ENCODE measurements at regions not wholly inside any gene's neighbourhood (a gene's known extent, or its start where the extent isn't known, plus 50 kb on each side); places are given as distances from the start of the nearest gene placed in this dataset.

GRCh38 chr14:30484976-30485375 is 74.0 kb upstream of the G2E3 start:
- TF ChIP-seq, protein P1, sequence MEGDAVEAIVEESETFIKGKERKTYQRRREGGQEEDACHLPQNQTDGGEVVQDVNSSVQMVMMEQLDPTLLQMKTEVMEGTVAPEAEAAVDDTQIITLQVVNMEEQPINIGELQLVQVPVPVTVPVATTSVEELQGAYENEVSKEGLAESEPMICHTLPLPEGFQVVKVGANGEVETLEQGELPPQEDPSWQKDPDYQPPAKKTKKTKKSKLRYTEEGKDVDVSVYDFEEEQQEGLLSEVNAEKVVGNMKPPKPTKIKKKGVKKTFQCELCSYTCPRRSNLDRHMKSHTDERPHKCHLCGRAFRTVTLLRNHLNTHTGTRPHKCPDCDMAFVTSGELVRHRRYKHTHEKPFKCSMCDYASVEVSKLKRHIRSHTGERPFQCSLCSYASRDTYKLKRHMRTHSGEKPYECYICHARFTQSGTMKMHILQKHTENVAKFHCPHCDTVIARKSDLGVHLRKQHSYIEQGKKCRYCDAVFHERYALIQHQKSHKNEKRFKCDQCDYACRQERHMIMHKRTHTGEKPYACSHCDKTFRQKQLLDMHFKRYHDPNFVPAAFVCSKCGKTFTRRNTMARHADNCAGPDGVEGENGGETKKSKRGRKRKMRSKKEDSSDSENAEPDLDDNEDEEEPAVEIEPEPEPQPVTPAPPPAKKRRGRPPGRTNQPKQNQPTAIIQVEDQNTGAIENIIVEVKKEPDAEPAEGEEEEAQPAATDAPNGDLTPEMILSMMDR (IDR thresholded peaks at IDR 0.05): no peak
- no peak for TF ChIP-seq POLR2AphosphoS5 (IDR thresholded peaks at IDR 0.05)
- TF ChIP-seq POLR2A (IDR thresholded peaks at IDR 0.05): no peak

All from breast epithelium (tissue), 3 donors.